Neural cell (in vitro differentiated cells): ENCODE measurements at regions not wholly inside any gene's neighbourhood (a gene's known extent, or its start where the extent isn't known, plus 50 kb on each side); places are given as distances from the start of the nearest gene placed in this dataset.

Experiments
- CTCF ChIP-seq: fragments of 450-650 bp; IDR thresholded peaks from 2 replicates; pipeline ENCODE4 v1.5.1; 2014; ENCODE audit warnings: antibody characterized with exemption, mild to moderate bottlenecking, moderate library complexity; ENCODE audit not compliant: poor library complexity, severe bottlenecking
- TAF1 ChIP-seq: IDR thresholded peaks from 2 replicates; pipeline ENCODE4 v1.6.1; 2012; ENCODE audit warnings: low read depth

GRCh38 chr5:98997000-98997399 lies 68.2 kb upstream of the CHD1 start:
- TF ChIP-seq CTCF (no peak), TAF1 (no peak)
